ENCODE measurements at regions not wholly inside any gene's neighbourhood (a gene's known extent, or its start where the extent isn't known, plus 50 kb on each side); places are given as distances from the start of the nearest gene placed in this dataset.

GRCh38 chr1:87826681-87827251 lies 498.1 kb downstream of the LMO4 start:
- no peak for TF ChIP-seq BCLAF1 (IDR thresholded peaks at IDR 0.05)
- TF ChIP-seq CTCF (IDR thresholded peaks at IDR 0.05 in 2 of 3, conservative IDR thresholded peaks at IDR 0.05 in 1 of 3; ENCODE audit: control insufficient read depth in 2 of 3, extremely low read depth in 1 of 3, insufficient read depth in 1 of 3, low read depth in 3 of 3, low read length in 3 of 3): no peak
- no peak for TF ChIP-seq BCL11A (IDR thresholded peaks at IDR 0.05; ENCODE audit: low read depth, low read length)
- TF ChIP-seq CBX3 (IDR thresholded peaks at IDR 0.05; ENCODE audit: borderline replicate concordance, low read depth): no peak
- TF ChIP-seq FOXK2 (IDR thresholded peaks at IDR 0.05): no peak

Data from GM12878 (cell line).